ENCODE measurements at regions not wholly inside any gene's neighbourhood (a gene's known extent, or its start where the extent isn't known, plus 50 kb on each side); places are given as distances from the start of the nearest gene placed in this dataset.

DNA sequence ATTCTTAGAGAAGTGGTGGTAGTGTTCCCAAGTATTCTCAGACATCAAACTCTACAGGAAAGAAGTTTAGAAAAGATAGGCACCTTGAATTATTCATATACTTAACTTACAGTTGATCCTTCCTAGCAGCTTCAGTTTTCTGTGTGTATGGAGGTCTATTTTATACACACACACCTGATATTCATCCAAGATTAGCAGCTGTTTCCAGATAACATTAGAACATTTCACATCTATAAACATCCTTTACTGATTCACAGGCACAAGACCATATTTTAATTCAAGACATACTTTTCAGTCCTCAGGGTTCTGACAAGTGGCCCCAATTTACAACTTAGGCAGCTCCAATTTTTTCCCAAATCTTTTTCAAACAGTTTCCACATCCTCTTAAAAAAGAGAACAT, 287.8 kb upstream of the USP25 start:
- Mint-ChIP-seq H3K27ac (ENCODE audit: unreplicated experiment) (no peak overlapping the region), H3K36me3 (ENCODE audit: low read depth, unreplicated experiment) (peaks cover 2% of the 10 kb centered on the region), H3K9me3 (ENCODE audit: unreplicated experiment) (no peaks in the 10 kb centered on the region), H3K27me3 (ENCODE audit: low read depth, unreplicated experiment) (no peaks in the 10 kb centered on the region), H3K4me1 (ENCODE audit: low read depth, unreplicated experiment) (peaks cover 27% of the 10 kb centered on the region), H3K4me3 (ENCODE audit: unreplicated experiment) (no peak overlapping the region)
- DNase-seq (ENCODE audit: low read depth) (no peak), FAIRE-seq (no peak)
- H3K9me3 ChIP-seq (ENCODE audit: insufficient read depth, low read depth, low read length): no peaks in the 10 kb centered on the region
- no peak overlapping the region for H3K4me3 ChIP-seq (ENCODE audit: insufficient read depth, low read depth, low read length)
- no peaks in the 10 kb centered on the region for H3K4me1 ChIP-seq (ENCODE audit: insufficient read depth, low read length)
- no peaks in the 10 kb centered on the region for H3K27me3 ChIP-seq (ENCODE audit: insufficient read depth, low read length)
- H3K36me3 ChIP-seq (ENCODE audit: insufficient read depth, low read length): no peaks in the 10 kb centered on the region
- H3K4me2 ChIP-seq (ENCODE audit: low read length): no peak overlapping the region
- no peak overlapping the region for H3K27ac ChIP-seq (ENCODE audit: low read depth, low read length)
- no peak overlapping the region for H3K9ac ChIP-seq (ENCODE audit: low read length)
- TF ChIP-seq CTCF (IDR thresholded peaks at IDR 0.05; ENCODE audit: insufficient read depth, low read depth, low read length) (no peak), EZH2 (IDR thresholded peaks at IDR 0.05; ENCODE audit: insufficient read depth, low read length) (no peak)
- H3K79me2 ChIP-seq (ENCODE audit: insufficient read depth, low read length): no peaks in the 10 kb centered on the region
- H4K20me1 ChIP-seq (ENCODE audit: insufficient read depth, low read length): no peaks in the 10 kb centered on the region
- H2AFZ ChIP-seq (ENCODE audit: low read depth, low read length): no peak overlapping the region

DNA sequence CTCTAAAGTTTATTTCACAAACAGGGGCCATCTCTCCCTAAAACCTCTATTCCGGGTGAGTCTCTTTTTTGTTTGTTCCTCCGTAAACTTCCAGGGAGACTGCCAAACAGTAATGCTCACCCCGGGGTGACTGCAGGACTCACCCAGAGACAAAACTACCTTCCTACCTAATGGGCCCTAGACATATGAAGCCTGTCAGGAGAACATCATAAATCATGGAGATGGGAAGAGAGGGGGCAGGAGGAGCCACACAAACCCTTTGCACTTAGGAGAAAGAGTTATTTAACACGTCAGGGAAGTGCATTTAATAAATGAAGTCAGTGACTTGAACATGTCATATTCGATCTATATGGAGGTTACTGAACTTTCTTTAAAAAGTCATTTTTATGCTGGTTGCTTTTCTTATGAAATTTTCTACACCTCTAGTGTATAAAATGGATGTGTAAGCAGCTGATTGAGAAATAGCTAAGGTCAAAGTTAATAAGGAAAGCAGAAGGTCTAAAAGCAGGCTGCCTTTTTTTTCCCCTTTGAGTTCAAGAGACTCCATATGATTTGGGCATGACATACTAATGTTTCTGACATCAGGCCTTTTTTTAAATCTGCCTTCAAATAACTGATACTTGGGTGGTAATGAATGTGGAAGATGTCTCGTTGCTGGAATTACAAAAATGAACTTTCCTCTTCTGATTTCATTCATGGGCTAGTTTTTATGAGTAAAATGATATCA, 286.9 kb upstream of the USP25 start:
- FAIRE-seq: no peak
- H3K79me2 ChIP-seq (ENCODE audit: insufficient read depth, low read length): no peaks in the 10 kb centered on the region

More for the DNA sequence above, 286.9 kb upstream of the USP25 start:
- Mint-ChIP-seq H3K36me3 (ENCODE audit: low read depth, unreplicated experiment) (peaks cover 2% of the 10 kb centered on the region), H3K4me3 (ENCODE audit: unreplicated experiment) (no peak overlapping the region), H3K27me3 (ENCODE audit: low read depth, unreplicated experiment) (no peaks in the 10 kb centered on the region), H3K27ac (ENCODE audit: unreplicated experiment) (no peak overlapping the region), H3K9me3 (ENCODE audit: unreplicated experiment) (no peaks in the 10 kb centered on the region), H3K4me1 (ENCODE audit: low read depth, unreplicated experiment) (peaks cover 24% of the 10 kb centered on the region)
- Histone ChIP-seq H3K9ac (ENCODE audit: low read length) (no peak overlapping the region), H3K27ac (ENCODE audit: low read depth, low read length) (no peak overlapping the region), H3K4me1 (ENCODE audit: insufficient read depth, low read length) (no peaks in the 10 kb centered on the region), H3K36me3 (ENCODE audit: insufficient read depth, low read length) (no peaks in the 10 kb centered on the region), H3K4me3 (ENCODE audit: insufficient read depth, low read depth, low read length) (no peak overlapping the region), H3K27me3 (ENCODE audit: insufficient read depth, low read length) (no peaks in the 10 kb centered on the region), H3K4me2 (ENCODE audit: low read length) (no peak overlapping the region), H2AFZ (ENCODE audit: low read depth, low read length) (no peak overlapping the region), H3K9me3 (ENCODE audit: insufficient read depth, low read depth, low read length) (no peaks in the 10 kb centered on the region), H4K20me1 (ENCODE audit: insufficient read depth, low read length) (no peaks in the 10 kb centered on the region)
- no peak for DNase-seq (ENCODE audit: low read depth)
- no peak for TF ChIP-seq EZH2 (IDR thresholded peaks at IDR 0.05; ENCODE audit: insufficient read depth, low read length)
- TF ChIP-seq CTCF (IDR thresholded peaks at IDR 0.05; ENCODE audit: insufficient read depth, low read depth, low read length): no peak

Data from astrocyte (in vitro differentiated cells and primary cell).